Stimulated activated CD4-positive, alpha-beta T cell treated with anti-CD3 and anti-CD28 coated beads, TNF-alpha, amount 100 ng/mL, for 24 hours (primary cell): ENCODE measurements at regions not wholly inside any gene's neighbourhood (a gene's known extent, or its start where the extent isn't known, plus 50 kb on each side); places are given as distances from the start of the nearest gene placed in this dataset.
"Not testable (repeated sequence)": the region's sequence is repeated elsewhere in the genome, so short reads cannot be mapped to it uniquely, and the experiment has no call there.

ENCODE experiments used
- DNase-seq, 3 experiments: peaks; one replicate each; pipeline ENCODE4 v3.0.0-alpha.2; 2020; ENCODE audit warnings: low read depth in 3 of 3

DNA sequence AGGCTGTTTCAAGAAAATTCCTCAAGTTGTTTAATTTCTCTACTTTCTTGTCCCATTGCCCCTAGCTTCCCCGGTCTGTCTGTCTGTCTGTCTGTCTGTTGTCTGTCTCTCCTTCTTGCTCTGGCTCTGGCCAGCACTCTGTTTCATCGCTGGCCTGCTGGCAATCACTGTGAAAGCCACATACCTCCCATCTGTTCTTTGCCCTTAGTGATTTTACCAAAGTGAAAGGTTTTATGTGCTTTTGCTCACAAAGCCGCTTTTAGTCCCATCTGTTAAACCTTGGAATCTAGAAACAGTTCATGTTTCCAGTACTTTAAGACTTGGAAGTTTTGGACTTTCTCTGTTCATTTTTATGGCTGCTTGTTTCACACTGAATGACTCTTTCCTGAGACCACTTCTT lies 87.8 kb upstream of the EXOC2 start:
- DNase-seq = no peak

- no peak for DNase-seq
Measured at GRCh38 chr6:776951-777350, 84.0 kb upstream of the EXOC2 start.

DNA sequence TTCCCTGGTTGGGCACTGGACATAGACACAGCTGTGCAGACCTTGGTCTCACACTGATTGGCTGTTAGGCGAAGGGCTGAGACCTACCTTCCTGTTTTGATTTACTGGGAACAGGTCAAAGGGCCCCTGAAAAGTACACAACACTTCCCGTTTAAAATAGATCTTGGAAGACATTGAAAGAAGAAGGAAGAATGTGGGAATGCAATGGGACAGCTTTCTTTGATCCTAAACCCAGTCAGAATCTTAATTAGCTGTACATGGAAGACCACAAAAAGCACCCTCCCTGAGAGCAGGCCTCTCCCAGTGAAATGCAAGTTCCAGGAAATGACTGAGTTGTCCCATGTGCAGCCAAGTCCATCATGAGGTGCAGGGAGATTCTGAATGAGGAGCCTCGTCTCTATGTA lies 83.6 kb upstream of the EXOC2 start:
- DNase-seq = no peak

- no peak for DNase-seq
Measured at GRCh38 chr6:775863-776262, 82.9 kb upstream of the EXOC2 start.

DNA sequence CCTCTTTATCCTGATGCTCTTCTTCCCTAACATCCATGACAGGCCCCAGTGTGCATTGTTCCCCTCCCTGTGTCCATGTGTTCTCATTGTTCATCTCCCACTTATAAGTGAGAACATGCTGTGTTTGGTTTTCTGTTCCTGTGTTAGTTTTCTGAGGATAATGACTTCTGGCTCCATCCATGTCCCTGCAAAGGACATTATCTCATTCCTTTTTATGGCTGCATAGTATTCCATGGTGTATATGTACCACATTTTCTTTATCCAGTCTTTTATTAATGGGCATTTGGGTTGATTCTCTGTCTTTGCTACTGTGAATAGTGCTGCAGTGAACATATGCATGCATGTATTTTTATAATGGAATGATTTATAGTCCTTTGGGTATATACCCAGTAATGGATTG lies 78.7 kb upstream of the EXOC2 start:
- DNase-seq = not testable (repeated sequence)

GRCh38 chr6:767755-768512 lies 75.0 kb upstream of the EXOC2 start:
- DNase-seq = no peak

DNA sequence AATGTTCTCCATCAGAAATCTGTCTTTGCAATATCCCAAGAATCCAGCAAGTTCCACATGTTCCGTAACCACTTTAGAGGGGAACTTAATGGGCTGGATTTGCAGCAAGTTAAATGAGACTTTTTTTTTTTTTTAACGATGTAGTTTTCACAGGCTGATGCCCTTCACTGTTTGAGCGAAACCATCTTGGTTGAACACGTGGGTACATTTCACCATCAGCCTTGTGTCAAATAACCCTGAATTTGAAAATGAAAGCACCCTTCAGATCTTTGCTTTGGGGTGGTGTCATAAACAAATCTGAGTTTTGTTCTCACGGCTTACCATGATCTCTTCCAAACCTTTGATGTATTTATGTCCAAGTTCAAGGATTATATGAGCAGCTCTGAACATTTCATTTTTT lies 73.7 kb upstream of the EXOC2 start:
- no peak for DNase-seq

DNA sequence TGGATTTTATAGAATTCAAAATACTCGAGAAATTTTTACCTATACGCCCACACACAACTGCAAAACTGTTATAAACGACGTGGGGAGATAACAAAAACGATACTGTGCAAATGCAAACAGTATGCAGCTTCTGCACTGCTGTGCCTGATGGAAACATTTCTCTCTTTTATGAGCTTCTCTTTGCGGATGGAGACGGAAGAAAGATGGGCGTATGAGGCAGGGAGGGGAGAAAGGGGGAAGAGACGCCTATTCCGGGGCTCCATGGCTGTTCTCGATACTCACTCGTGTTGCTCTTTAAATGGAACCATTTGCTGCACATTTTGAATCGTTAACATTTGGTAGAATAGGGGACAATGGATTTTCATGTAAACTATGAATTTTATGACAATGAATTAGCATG lies 69.1 kb upstream of the EXOC2 start:
- no peak for DNase-seq

- DNase-seq = no peak
Measured at GRCh38 chr6:760982-761955, 68.3 kb upstream of the EXOC2 start.

DNA sequence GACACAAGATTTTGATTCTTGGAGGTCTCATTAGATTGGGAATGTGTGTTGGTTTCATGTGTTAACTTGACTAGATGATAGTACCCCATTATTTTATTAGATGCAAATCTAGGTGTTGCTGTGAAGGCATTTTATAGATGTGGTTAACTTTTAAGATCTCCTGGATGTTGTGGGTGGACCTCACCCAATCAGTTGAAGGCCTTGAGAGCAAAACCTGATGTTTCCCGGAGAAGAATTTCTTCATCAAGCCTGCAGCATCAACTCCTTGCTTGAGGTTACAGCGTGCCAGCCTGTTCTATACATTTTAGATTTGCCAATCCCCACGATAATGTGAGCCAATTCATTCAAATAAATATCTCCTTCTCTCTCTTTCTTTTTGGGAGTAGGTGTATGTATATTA lies 66.8 kb upstream of the EXOC2 start:
- DNase-seq = no peak

- DNase-seq = no peak
Measured at GRCh38 chr6:756224-756623, 63.3 kb upstream of the EXOC2 start.

DNA sequence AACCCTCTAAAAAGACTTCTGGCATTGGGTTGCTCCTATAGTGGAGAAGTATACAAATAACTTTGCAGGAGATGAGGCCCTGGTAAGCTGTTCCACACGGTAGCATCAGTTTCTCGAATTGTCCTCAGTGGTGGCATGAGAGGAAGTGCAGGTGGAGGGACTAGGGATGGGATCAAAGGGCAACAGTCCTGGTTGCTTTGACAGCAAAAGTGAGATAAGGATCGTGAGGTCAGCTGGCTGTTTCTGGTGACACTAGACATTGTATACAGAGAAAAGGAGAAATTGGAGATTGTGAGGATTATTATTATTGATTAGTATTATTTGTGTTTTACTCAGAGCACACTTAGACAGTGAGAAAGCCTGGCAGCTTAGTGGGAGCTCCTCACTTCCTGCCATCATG lies 61.3 kb upstream of the EXOC2 start:
- no peak for DNase-seq

DNA sequence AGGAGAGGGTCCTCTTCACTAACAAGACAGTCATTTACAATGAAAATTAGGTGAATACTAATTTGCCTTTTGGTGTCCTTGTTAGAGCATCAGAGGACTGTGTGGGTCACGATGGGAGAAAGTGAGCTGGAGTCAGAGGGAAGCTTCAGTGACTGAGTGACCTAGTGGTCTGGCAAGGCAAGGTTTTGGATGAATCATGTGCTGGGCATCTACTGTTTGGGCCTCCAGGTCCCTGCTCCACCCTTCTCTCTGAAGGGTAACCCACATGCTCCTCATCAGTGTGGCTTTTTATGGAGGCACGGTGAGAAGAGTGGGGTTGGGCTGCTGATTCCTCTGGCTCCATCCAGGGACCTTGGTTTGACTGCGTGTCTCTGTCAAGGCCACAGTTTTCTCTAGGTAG lies 60.5 kb upstream of the EXOC2 start:
- DNase-seq = no peak

- DNase-seq = no peak
Measured at GRCh38 chr6:752438-752837, 59.5 kb upstream of the EXOC2 start.

GRCh38 chr6:751765-752164 lies 58.8 kb upstream of the EXOC2 start:
- no peak for DNase-seq

GRCh38 chr6:747921-748320 lies 55.0 kb upstream of the EXOC2 start:
- no peak for DNase-seq

GRCh38 chr6:747028-747427 lies 54.1 kb upstream of the EXOC2 start:
- no peak for DNase-seq

- no peak for DNase-seq
Measured at GRCh38 chr6:744666-745353, 51.9 kb upstream of the EXOC2 start.

GRCh38 chr6:743320-744096 lies 50.6 kb upstream of the EXOC2 start:
- no peak for DNase-seq
